ENCODE measurements at regions not wholly inside any gene's neighbourhood (a gene's known extent, or its start where the extent isn't known, plus 50 kb on each side); places are given as distances from the start of the nearest gene placed in this dataset.

GRCh38 chr2:2758793-2759367 is 427.8 kb upstream of the MYT1L start:
- H3K79me1 ChIP-seq (ENCODE audit: low read depth in 1 of 2, low read length in 2 of 2), result no peaks in the 10 kb centered on the region
- no peak overlapping the region for H2BK20ac ChIP-seq (ENCODE audit: low read depth, low read length)
- H3K27ac ChIP-seq (ENCODE audit: insufficient read depth, low read length), result no peak overlapping the region
- no peak overlapping the region for H3K18ac ChIP-seq (ENCODE audit: low read depth, low read length)
- H3K9me3 ChIP-seq (ENCODE audit: control insufficient read depth, insufficient read depth, low read length), result peaks cover 63% of the 10 kb centered on the region
- dilution Hi-C loops (cut with HindIII; ENCODE audit: low sequenced_read_pairs, unreplicated experiment) (no loop called here), intact Hi-C loops (cut with micrococcal nuclease) (no loop called here), in situ Hi-C loops (cut with MboI; ENCODE audit: low sequenced_read_pairs) (no loop called here)
- no peak for DNase-seq
- H2AK9ac ChIP-seq (replicated peaks; ENCODE audit: low read depth, low read length, poor library complexity), result no peak overlapping the region
- H3K27me3 ChIP-seq (ENCODE audit: control insufficient read depth, insufficient read depth, low read length), result no peaks in the 10 kb centered on the region
- no peak overlapping the region for H2BK5ac ChIP-seq (ENCODE audit: low read depth, low read length, poor library complexity, severe bottlenecking)
- ChIA-PET POLR2A (ENCODE audit: unreplicated experiment) (no interaction called here), CTCF (no interaction called here)
- no peak overlapping the region for H3K4ac ChIP-seq (ENCODE audit: low read depth, low read length)
- no peak overlapping the region for H2BK15ac ChIP-seq (ENCODE audit: low read depth, low read length)
- no peaks in the 10 kb centered on the region for H3K9me1 ChIP-seq (ENCODE audit: insufficient read depth, low read length)
- no peak for TF ChIP-seq USF2 (IDR thresholded peaks at IDR 0.05; ENCODE audit: low read depth, low read length)
- no peak for ATAC-seq (ENCODE audit: low read depth)
- no peak overlapping the region for H4K91ac ChIP-seq (ENCODE audit: insufficient read depth, low read depth, low read length)
- no CpG with 5 or more reads among the region's 10 CpGs for WGBS, 2 experiments (ENCODE audit: extremely low coverage in 2 of 2, insufficient read length in 1 of 2)
- H3K56ac ChIP-seq (ENCODE audit: extremely low read depth, insufficient read depth, low read length), result no peak overlapping the region
- H3K23ac ChIP-seq (ENCODE audit: low read depth, low read length), result no peak overlapping the region
- no peak overlapping the region for H3K14ac ChIP-seq (replicated peaks; ENCODE audit: low read depth, low read length)
- H2AFZ ChIP-seq (replicated peaks; ENCODE audit: low read length, poor library complexity), result no peak overlapping the region
- H4K20me1 ChIP-seq (ENCODE audit: insufficient read depth, low read length), result no peaks in the 10 kb centered on the region
- no peak overlapping the region for H2AK5ac ChIP-seq (ENCODE audit: low read depth, low read length)
- no peak overlapping the region for H2BK120ac ChIP-seq (ENCODE audit: low read depth, low read length)
- no peak overlapping the region for H4K8ac ChIP-seq (ENCODE audit: low read depth in 2 of 2, low read length in 2 of 2)
- no peak overlapping the region for H3K4me2 ChIP-seq (ENCODE audit: low read depth, low read length)
- BruUV-seq (replicated peaks), result no TSS peak
- no peaks in the 10 kb centered on the region for H3K36me3 ChIP-seq (ENCODE audit: control insufficient read depth, insufficient read depth, low read length)
- no peak overlapping the region for H3K9ac ChIP-seq (ENCODE audit: low read depth, low read length)
- no peaks in the 10 kb centered on the region for H3K4me1 ChIP-seq (ENCODE audit: control insufficient read depth, insufficient read depth, low read length)
- no peak overlapping the region for H4K5ac ChIP-seq (ENCODE audit: low read depth, low read length)
- H3K4me3 ChIP-seq (ENCODE audit: insufficient read depth, low read depth, low read length), result no peak overlapping the region
